Smooth muscle cell (in vitro differentiated cells): ENCODE measurements at regions not wholly inside any gene's neighbourhood (a gene's known extent, or its start where the extent isn't known, plus 50 kb on each side); places are given as distances from the start of the nearest gene placed in this dataset.
"Not testable (repeated sequence)": the region's sequence is repeated elsewhere in the genome, so short reads cannot be mapped to it uniquely, and the experiment has no call there.

ENCODE experiments used
- DNase-seq: peaks from one replicate; lab custom pipeline; 2025; ENCODE audit not compliant: unreplicated experiment; lab: John Stamatoyannopoulos, UW
- H2AFZ ChIP-seq: fragments of 200-600 bp; sonication (generic); 2 replicates; pipeline ENCODE4 v1.6.0; 2016; ENCODE audit warnings: antibody characterized with exemption, low read depth, mild to moderate bottlenecking
- H3F3A ChIP-seq: fragments of 200-600 bp; sonication (generic); 2 replicates; pipeline ENCODE4 v1.6.0; 2017; ENCODE audit warnings: antibody characterized with exemption, low read depth
- H3K27ac ChIP-seq: fragments of 200-600 bp; sonication (generic); 2 replicates; pipeline ENCODE4 v1.5.1; 2016; ENCODE audit warnings: low read depth, mild to moderate bottlenecking
- H3K27me3 ChIP-seq: fragments of 200-600 bp; sonication (generic); 2 replicates; pipeline ENCODE4 v1.6.1; 2016; ENCODE audit warnings: low read depth, mild to moderate bottlenecking
- H3K36me3 ChIP-seq: fragments of 200-600 bp; sonication (generic); 2 replicates; pipeline ENCODE4 v1.5.1; 2016; ENCODE audit warnings: low read depth
- H3K4me1 ChIP-seq: fragments of 200-600 bp; sonication (generic); 2 replicates; pipeline ENCODE4 v1.5.1; 2016; ENCODE audit warnings: low read depth
- H3K4me2 ChIP-seq: fragments of 200-600 bp; sonication (generic); 2 replicates; pipeline ENCODE4 v1.6.0; 2016; ENCODE audit warnings: mild to moderate bottlenecking
- H3K4me3 ChIP-seq: fragments of 200-600 bp; sonication (generic); 2 replicates; pipeline ENCODE4 v1.5.1; 2016; ENCODE audit warnings: mild to moderate bottlenecking
- H3K79me2 ChIP-seq: fragments of 200-600 bp; sonication (generic); 2 replicates; pipeline ENCODE4 v1.6.0; 2016; ENCODE audit warnings: low read depth, mild to moderate bottlenecking
- H3K9ac ChIP-seq: fragments of 200-600 bp; sonication (generic); 2 replicates; pipeline ENCODE4 v1.6.0; 2016; ENCODE audit warnings: low read depth
- H3K9me3 ChIP-seq: fragments of 200-600 bp; sonication (generic); replicated peaks from 2 replicates; pipeline ENCODE4 v1.5.1; 2016; ENCODE audit warnings: low read depth
- H4K20me1 ChIP-seq: fragments of 200-600 bp; sonication (generic); 2 replicates; pipeline ENCODE4 v1.6.0; 2016; ENCODE audit warnings: low read depth
- CTCF ChIP-seq: fragments of 200-600 bp; sonication (generic); IDR thresholded peaks from 2 replicates; pipeline ENCODE4 v1.5.1; 2017; ENCODE audit warnings: borderline replicate concordance, mild to moderate bottlenecking, antibody characterized with exemption; ENCODE audit not compliant: insufficient read depth, poor library complexity, severe bottlenecking
- WGBS: methylation state at CpG from one replicate; pipeline ENCODE4 v1.1.7; 2016; ENCODE audit warnings: low lambda C conversion rate; 5-methylcytosine and 5-hydroxymethylcytosine counted together

- H4K20me1 ChIP-seq = no peaks in the 10 kb centered on the region
- no peaks in the 10 kb centered on the region for H3K36me3 ChIP-seq
- H3K9ac ChIP-seq = no peak overlapping the region
- no peaks in the 10 kb centered on the region for H3K4me1 ChIP-seq
- H2AFZ ChIP-seq = peak overlapping the region; percentile 39
- TF ChIP-seq CTCF = no peak
- no peaks in the 10 kb centered on the region for H3K9me3 ChIP-seq
- H3F3A ChIP-seq = no peaks in the 10 kb centered on the region
- H3K4me3 ChIP-seq = no peak overlapping the region
- H3K4me2 ChIP-seq = no peak overlapping the region
- DNase-seq = no peak
- 62% methylated on average over 4 of the region's 4 CpGs for WGBS
- H3K27ac ChIP-seq = peak overlapping the region; percentile 39
- no peaks in the 10 kb centered on the region for H3K79me2 ChIP-seq
- no peaks in the 10 kb centered on the region for H3K27me3 ChIP-seq
Measured at GRCh38 chr4:189613207-189613606, 327.5 kb upstream of the FRG1 start.

GRCh38 chr4:189615217-189615663 lies 325.4 kb upstream of the FRG1 start:
- no peak overlapping the region for H3K4me3 ChIP-seq
- no peak for TF ChIP-seq CTCF
- no peaks in the 10 kb centered on the region for H3F3A ChIP-seq
- H3K27ac ChIP-seq = no peak overlapping the region
- H3K27me3 ChIP-seq = no peaks in the 10 kb centered on the region
- no peak overlapping the region for H3K9ac ChIP-seq
- H3K4me1 ChIP-seq = no peaks in the 10 kb centered on the region
- H2AFZ ChIP-seq = no peak overlapping the region
- DNase-seq = no peak
- H3K9me3 ChIP-seq = no peaks in the 10 kb centered on the region
- no peak overlapping the region for H3K4me2 ChIP-seq
- no peaks in the 10 kb centered on the region for H3K79me2 ChIP-seq
- 97% methylated on average over 22 of the region's 22 CpGs for WGBS
- no peaks in the 10 kb centered on the region for H3K36me3 ChIP-seq
- H4K20me1 ChIP-seq = no peaks in the 10 kb centered on the region

- not testable (repeated sequence) for DNase-seq, H3K9me3 ChIP-seq, H3K4me3 ChIP-seq, H3F3A ChIP-seq, H3K9ac ChIP-seq, H2AFZ ChIP-seq, H3K4me2 ChIP-seq, H3K79me2 ChIP-seq, H3K27ac ChIP-seq, H4K20me1 ChIP-seq, H3K36me3 ChIP-seq, H3K4me1 ChIP-seq, H3K27me3 ChIP-seq
- WGBS = 60% methylated on average over 5 of the region's 5 CpGs
Measured at GRCh38 chr4:189617741-189618140, 322.9 kb upstream of the FRG1 start.

GRCh38 chr4:189619441-189620250 lies 321.0 kb upstream of the FRG1 start:
- 82% methylated on average over 8 of the region's 8 CpGs for WGBS
- H3K4me1 ChIP-seq, H2AFZ ChIP-seq, H3K9me3 ChIP-seq, H4K20me1 ChIP-seq, H3K9ac ChIP-seq, H3K4me3 ChIP-seq, H3K4me2 ChIP-seq, H3K36me3 ChIP-seq, H3K27me3 ChIP-seq, DNase-seq, H3K27ac ChIP-seq, H3K79me2 ChIP-seq, H3F3A ChIP-seq: not testable (repeated sequence)

- H4K20me1 ChIP-seq, H3K9ac ChIP-seq, H2AFZ ChIP-seq, H3F3A ChIP-seq, H3K36me3 ChIP-seq, H3K79me2 ChIP-seq, H3K4me1 ChIP-seq, H3K9me3 ChIP-seq, H3K4me2 ChIP-seq, H3K27me3 ChIP-seq, H3K27ac ChIP-seq, DNase-seq, H3K4me3 ChIP-seq: not testable (repeated sequence)
- 84% methylated on average over 3 of the region's 3 CpGs for WGBS
Measured at GRCh38 chr4:189622574-189622973, 318.1 kb upstream of the FRG1 start.

GRCh38 chr4:189627041-189627440 lies 313.6 kb upstream of the FRG1 start:
- DNase-seq, H2AFZ ChIP-seq, H4K20me1 ChIP-seq, H3K4me2 ChIP-seq, H3K9ac ChIP-seq, H3K36me3 ChIP-seq, H3K27me3 ChIP-seq, H3F3A ChIP-seq, H3K9me3 ChIP-seq, H3K79me2 ChIP-seq, H3K4me3 ChIP-seq, H3K4me1 ChIP-seq, H3K27ac ChIP-seq: not testable (repeated sequence)
- WGBS = 3% methylated on average over 1 of the region's 1 CpG

- H3K79me2 ChIP-seq, H3K9me3 ChIP-seq, H3F3A ChIP-seq, H3K4me3 ChIP-seq, H3K27me3 ChIP-seq, H2AFZ ChIP-seq, H3K4me2 ChIP-seq, H3K9ac ChIP-seq, H3K4me1 ChIP-seq, H3K27ac ChIP-seq, H3K36me3 ChIP-seq, DNase-seq, H4K20me1 ChIP-seq: not testable (repeated sequence)
- WGBS = 92% methylated on average over 3 of the region's 3 CpGs
Measured at GRCh38 chr4:189629733-189630132, 310.9 kb upstream of the FRG1 start.
